ENCODE measurements at regions not wholly inside any gene's neighbourhood (a gene's known extent, or its start where the extent isn't known, plus 50 kb on each side); places are given as distances from the start of the nearest gene placed in this dataset.
"Not testable (repeated sequence)": the region's sequence is repeated elsewhere in the genome, so short reads cannot be mapped to it uniquely, and the experiment has no call there.

- DNase-seq (ENCODE audit: low read depth in 2 of 2) = peak in 1 of 2 donors; percentile 55
These were observed 121.7 kb downstream of the DUSP6 start for GRCh38 chr12:89230376-89231315.

GRCh38 chr12:89228491-89228890 lies 123.8 kb downstream of the DUSP6 start:
- DNase-seq (ENCODE audit: low read depth in 2 of 2) = no peak

DNA sequence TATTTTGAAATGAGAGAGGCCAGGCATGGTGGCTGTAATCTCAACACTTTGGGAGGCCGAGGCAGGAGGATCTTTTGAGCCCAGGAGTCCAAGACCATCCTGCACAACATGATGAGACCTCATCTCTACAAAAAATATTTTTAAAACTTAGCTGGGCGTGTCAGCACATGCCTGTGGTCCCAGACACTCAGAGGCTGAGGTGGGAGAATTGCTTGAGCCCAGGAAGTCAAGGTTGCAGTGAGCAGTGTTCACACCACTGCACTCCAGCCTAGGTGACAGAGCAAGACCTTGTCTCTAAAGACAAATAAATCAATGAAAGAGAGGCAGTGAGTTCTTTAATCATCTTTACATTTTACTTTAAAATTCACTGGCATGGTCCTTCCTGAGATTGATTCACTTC lies 124.5 kb downstream of the DUSP6 start:
- no peak for DNase-seq (ENCODE audit: low read depth in 2 of 2)

- peak in 1 of 2 donors; percentile 76 for DNase-seq (ENCODE audit: low read depth in 2 of 2)
These were observed 126.4 kb downstream of the DUSP6 start for GRCh38 chr12:89225808-89226411.

DNA sequence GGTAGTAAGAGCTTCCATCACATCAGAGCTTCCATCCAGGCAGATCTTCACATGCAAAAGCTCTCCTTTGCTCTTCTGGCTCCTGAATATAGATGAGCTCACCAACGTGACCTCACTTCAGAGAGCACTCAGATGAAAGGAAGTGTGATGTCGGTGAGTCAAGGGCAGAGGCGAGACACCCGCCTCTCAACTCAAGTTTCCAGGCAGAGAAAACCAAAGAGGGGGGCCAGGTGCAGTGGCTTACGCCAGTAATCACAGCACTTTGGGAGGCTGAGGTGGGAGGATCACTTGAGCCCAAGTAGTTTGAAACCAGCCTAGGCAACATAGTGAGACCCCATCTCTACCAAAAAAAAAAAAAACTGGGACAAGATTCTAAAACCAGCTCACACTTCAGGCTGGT lies 126.9 kb downstream of the DUSP6 start:
- peak in 1 of 2 donors; percentile 83 for DNase-seq (ENCODE audit: low read depth in 2 of 2)

- DNase-seq (ENCODE audit: low read depth in 2 of 2) = not testable (repeated sequence)
These were observed 129.7 kb downstream of the DUSP6 start for GRCh38 chr12:89222580-89222979.

DNA sequence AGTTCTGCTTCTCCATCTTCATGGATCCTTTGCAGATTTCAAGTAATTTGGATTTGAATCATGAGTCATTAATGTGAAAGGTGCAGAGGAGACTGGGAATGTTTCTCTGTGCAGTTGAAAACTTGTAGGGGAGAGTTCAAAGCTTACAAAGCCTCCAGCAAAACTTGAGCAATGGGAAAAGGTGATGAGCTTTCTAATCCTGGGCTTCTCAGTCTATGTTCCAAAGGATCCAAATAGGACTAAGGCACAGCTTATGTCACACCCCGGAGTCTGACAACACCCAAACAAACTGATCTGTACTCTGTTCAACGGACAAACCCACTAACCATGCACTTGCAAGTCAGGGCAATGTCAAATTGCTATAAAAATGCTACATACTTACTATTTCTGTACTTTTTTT lies 134.8 kb downstream of the DUSP6 start:
- DNase-seq (ENCODE audit: low read depth in 2 of 2) = no peak

DNA sequence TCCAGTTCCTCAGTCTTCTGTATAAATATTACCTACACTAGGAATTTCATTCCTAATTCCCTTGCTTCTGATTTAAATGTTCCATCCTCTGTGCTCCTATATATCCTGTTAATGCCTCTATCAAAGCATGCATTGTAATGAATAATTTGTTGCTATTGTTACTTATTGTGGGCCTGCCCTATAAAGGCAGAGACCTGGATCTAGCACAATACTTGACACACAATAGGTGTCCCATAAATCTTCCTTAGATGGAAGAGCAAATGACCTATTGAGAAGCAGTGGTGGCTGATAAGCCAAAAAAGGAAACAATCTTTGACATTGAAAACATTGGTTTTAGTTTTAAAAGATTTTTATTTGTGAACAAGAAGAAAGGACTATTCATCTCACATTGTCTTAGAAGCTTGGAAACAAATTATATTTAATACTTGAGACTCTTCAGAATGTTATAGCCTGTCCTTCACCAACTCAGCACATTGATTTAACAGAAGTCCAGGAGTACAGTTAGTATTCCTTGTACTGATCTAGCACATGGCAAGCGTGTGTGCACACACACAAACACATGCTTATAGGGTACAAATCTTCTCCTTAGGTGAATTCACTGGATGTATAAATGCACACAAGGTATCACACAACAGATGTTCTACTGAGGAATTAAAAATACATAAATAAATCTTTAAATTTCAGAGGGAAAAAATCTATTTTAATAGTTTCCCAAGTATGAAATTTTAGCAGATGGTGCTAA lies 135.9 kb downstream of the DUSP6 start:
- DNase-seq (ENCODE audit: low read depth in 2 of 2) = peak in 1 of 2 donors; percentile 66

DNA sequence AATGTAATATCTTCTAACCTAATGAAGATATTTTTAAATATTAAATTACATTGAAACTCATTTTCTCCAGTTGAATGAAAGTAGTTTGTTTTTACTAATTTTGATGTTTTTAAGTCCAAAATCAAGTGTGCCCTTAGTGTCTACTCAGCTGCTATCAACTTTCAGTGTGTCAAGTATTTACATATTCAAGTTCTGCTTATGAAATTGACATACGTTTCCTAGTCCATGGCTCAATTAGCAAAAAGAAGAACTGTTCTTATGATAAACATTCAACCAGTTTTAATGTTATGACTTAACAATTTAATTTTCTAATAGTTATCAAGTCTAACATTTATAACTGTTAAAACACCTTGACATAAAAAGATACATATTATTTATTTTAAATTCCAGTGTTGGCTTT lies 137.1 kb downstream of the DUSP6 start:
- no peak for DNase-seq (ENCODE audit: low read depth in 2 of 2)

- DNase-seq (ENCODE audit: low read depth in 2 of 2) = no peak
These were observed 138.6 kb downstream of the DUSP6 start for GRCh38 chr12:89213747-89214146.

GRCh38 chr12:89213139-89213538 lies 139.2 kb downstream of the DUSP6 start:
- no peak for DNase-seq (ENCODE audit: low read depth in 2 of 2)

GRCh38 chr12:89212339-89212771 lies 139.9 kb downstream of the DUSP6 start:
- peak in 1 of 2 donors; percentile 92 for DNase-seq (ENCODE audit: low read depth in 2 of 2)

DNA sequence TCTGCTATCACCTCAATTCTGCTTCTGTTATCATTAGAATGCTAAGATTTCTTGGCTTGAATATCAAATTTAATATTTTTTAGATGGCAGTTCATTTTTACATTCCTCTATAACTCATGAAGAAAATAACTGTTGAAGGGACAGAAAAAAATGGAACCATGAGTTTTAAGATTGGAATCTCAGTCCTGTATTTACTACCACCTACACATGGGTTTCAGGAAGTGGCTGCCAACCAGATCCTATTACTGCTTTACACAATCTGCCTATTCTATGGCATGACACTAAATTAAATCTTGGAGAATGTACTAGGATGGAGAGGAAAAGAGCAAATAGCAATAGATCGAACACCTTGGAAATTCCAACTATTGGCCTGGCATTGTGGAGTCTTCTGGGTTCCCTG lies 140.8 kb downstream of the DUSP6 start:
- no peak for DNase-seq (ENCODE audit: low read depth in 2 of 2)

DNA sequence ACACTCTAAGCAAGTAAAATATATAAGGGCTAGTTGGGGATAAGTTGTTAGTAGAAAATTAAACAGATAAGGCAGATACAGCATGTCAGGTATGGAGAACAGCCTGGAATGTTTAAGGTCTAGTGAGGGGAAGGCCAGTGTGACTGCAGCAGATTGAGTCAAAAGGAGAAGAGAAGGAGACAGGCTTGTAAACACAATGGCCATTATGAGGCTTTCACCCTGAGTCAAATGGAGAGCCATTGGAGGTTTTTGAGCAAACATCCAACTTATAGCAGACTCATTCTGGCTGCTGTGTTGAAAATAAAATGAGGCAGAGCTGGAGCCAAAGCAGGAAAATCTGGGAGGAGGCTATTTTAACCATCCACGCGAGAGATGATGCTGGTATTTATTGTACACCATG lies 142.0 kb downstream of the DUSP6 start:
- DNase-seq (ENCODE audit: low read depth in 2 of 2) = no peak

GRCh38 chr12:89208661-89209096 lies 143.6 kb downstream of the DUSP6 start:
- no peak for DNase-seq (ENCODE audit: low read depth in 2 of 2)

DNA sequence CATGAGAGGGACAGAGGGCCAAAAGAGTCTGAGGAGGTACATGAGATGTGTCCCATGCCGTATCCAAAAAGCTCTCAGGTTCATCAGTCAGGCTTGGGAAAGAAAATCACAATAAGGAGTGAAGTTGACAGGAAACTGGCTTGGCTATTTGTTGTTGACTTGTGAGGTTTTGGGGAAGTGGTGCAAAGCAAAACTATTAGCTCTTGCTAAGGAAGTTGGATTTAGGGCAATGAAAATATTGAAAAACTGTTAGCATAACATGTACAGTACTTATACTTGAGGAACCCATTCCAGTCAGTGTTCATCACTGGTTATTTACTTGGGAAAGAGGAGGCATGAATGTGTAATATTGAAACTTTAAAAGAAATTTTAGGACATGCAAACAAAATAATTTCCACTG lies 145.9 kb downstream of the DUSP6 start:
- no peak for DNase-seq (ENCODE audit: low read depth in 2 of 2)

DNA sequence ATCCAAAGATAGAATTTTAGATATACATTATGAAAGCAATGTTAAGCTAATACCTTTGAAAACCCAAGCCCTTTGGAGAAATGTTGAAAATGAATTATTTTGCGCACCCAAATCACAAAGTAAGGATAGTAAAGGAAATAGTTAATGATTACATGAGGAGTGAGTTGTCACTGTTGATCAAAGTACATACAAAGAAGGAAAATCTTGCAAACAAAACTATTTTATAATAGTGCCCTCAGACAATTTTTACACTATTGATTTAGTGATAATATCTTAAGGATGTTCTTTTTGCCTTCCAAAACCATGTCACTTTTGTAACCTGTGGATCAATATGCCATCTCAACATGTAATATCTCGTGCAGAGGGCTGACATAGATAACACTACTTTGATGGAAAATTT lies 146.8 kb downstream of the DUSP6 start:
- no peak for DNase-seq (ENCODE audit: low read depth in 2 of 2)

- no peak for DNase-seq (ENCODE audit: low read depth in 2 of 2)
These were observed 149.2 kb downstream of the DUSP6 start for GRCh38 chr12:89203144-89203543.

GRCh38 chr12:89200217-89200616 lies 152.1 kb downstream of the DUSP6 start:
- no peak for DNase-seq (ENCODE audit: low read depth in 2 of 2)

- DNase-seq (ENCODE audit: low read depth in 2 of 2) = no peak
These were observed 156.8 kb downstream of the DUSP6 start for GRCh38 chr12:89195470-89195869.

GRCh38 chr12:89194683-89195082 lies 157.6 kb downstream of the DUSP6 start:
- DNase-seq (ENCODE audit: low read depth in 2 of 2) = no peak

GRCh38 chr12:89192429-89192828 lies 159.9 kb downstream of the DUSP6 start:
- DNase-seq (ENCODE audit: low read depth in 2 of 2) = no peak
